WERI-Rb-1 (cell line): ENCODE measurements at regions not wholly inside any gene's neighbourhood (a gene's known extent, or its start where the extent isn't known, plus 50 kb on each side); places are given as distances from the start of the nearest gene placed in this dataset.
"Not testable (repeated sequence)": the region's sequence is repeated elsewhere in the genome, so short reads cannot be mapped to it uniquely, and the experiment has no call there.

Source experiments
- DNase-seq: peaks from one replicate; pipeline ENCODE4 v3.0.0-alpha.2; 2020
- H3K27ac ChIP-seq: fragments of 250-450 bp; sonication (Bioruptor Pico); 2 replicates; pipeline ENCODE4 v1.5.1; 2020; ENCODE audit warnings: mild to moderate bottlenecking, moderate library complexity
- H3K27me3 ChIP-seq: fragments of 250-450 bp; sonication (Bioruptor Pico); 2 replicates; pipeline ENCODE4 v1.5.1; 2021; ENCODE audit warnings: mild to moderate bottlenecking, low read depth, moderate library complexity; ENCODE audit not compliant: insufficient read depth, severe bottlenecking
- H3K36me3 ChIP-seq: fragments of 250-450 bp; sonication (Bioruptor Pico); 2 replicates; pipeline ENCODE4 v1.5.1; 2020; ENCODE audit warnings: mild to moderate bottlenecking, moderate library complexity
- H3K4me3 ChIP-seq: 2 replicates; pipeline ENCODE4 v1.5.1; 2011; ENCODE audit warnings: low read depth, mild to moderate bottlenecking, control low read depth, low read length
- H3K9me3 ChIP-seq: fragments of 250-450 bp; sonication (Bioruptor Pico); 2 replicates; pipeline ENCODE4 v1.5.1; 2021; ENCODE audit warnings: mild to moderate bottlenecking, moderate library complexity; ENCODE audit not compliant: severe bottlenecking
- TF ChIP-seq, protein P1 (sequence below): IDR thresholded peaks from 2 replicates; pipeline ENCODE4 v1.5.1; 2011; ENCODE audit warnings: low read depth, mild to moderate bottlenecking, control low read depth, inconsistent platforms, low read length

DNA sequence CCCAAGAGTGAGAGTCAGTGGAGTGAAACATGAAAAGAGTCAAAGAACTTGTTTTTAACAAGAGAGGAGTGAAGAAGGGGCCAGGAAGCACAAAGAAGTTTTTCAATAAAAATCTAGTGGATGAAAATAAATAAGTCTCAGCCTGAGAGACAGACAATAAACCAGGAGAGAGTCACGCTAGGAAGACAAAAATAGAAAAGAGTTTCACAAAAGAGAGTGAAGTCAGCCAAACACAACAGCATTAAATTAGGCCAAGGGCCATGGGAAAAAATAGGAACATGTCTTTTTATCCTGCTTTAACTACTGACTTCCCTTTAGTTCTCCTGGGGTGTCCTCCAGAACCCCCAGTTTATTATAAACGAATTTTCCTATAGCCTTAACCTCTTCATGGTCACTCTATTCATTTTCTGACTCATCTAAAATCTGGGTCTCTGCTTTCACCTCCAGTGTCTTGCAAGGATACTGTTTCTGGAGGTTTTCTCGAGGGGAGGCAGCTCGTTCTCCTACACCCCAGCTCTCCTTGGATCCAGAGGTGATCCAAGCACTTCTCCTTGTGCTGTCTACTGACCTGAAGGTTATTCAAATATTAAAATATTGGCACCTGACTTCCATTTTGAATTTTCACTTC, 571.5 kb upstream of the PPP2R3A start:
- no peak overlapping the region for H3K27ac ChIP-seq
- no peak for DNase-seq
- no peaks in the 10 kb centered on the region for H3K9me3 ChIP-seq
- H3K36me3 ChIP-seq, result no peaks in the 10 kb centered on the region
- no peak overlapping the region for H3K4me3 ChIP-seq
- TF ChIP-seq, protein P1, sequence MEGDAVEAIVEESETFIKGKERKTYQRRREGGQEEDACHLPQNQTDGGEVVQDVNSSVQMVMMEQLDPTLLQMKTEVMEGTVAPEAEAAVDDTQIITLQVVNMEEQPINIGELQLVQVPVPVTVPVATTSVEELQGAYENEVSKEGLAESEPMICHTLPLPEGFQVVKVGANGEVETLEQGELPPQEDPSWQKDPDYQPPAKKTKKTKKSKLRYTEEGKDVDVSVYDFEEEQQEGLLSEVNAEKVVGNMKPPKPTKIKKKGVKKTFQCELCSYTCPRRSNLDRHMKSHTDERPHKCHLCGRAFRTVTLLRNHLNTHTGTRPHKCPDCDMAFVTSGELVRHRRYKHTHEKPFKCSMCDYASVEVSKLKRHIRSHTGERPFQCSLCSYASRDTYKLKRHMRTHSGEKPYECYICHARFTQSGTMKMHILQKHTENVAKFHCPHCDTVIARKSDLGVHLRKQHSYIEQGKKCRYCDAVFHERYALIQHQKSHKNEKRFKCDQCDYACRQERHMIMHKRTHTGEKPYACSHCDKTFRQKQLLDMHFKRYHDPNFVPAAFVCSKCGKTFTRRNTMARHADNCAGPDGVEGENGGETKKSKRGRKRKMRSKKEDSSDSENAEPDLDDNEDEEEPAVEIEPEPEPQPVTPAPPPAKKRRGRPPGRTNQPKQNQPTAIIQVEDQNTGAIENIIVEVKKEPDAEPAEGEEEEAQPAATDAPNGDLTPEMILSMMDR, result no peak
- H3K27me3 ChIP-seq, result no peaks in the 10 kb centered on the region

- Histone ChIP-seq H3K9me3 (no peaks in the 10 kb centered on the region), H3K27me3 (no peaks in the 10 kb centered on the region), H3K36me3 (no peaks in the 10 kb centered on the region), H3K27ac (no peak overlapping the region), H3K4me3 (no peak overlapping the region)
- TF ChIP-seq, protein P1, result peak; percentile 16; the same call in 1 of the 2 replicates
- peak; percentile 7 for DNase-seq
Observed at GRCh38 chr3:135412475-135412874, 553.1 kb upstream of the PPP2R3A start.

DNA sequence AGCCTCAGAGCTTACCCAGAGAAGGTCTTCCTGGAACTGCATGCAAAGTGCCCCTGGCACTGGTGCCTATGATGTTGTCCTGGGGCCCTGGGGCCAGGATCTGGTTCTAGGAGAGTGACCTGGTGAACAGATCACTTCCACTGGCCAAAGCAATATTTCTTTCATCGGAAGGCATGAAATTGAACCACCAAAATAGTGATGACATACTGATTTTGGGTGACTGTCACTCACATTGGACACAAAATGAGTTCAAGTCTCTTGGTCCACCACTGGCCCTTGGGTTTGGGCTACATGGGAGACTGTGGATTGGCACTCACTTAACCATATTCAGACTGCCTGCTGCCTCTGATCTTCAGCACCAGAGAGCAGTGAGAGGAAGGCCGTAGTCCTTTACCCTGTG, 549.3 kb upstream of the PPP2R3A start:
- no peak overlapping the region for H3K27ac ChIP-seq
- no peaks in the 10 kb centered on the region for H3K27me3 ChIP-seq
- DNase-seq, result no peak
- H3K4me3 ChIP-seq, result no peak overlapping the region
- no peaks in the 10 kb centered on the region for H3K36me3 ChIP-seq
- H3K9me3 ChIP-seq, result no peaks in the 10 kb centered on the region
- TF ChIP-seq, protein P1, result no peak

- no peak for DNase-seq
- Histone ChIP-seq H3K27ac (no peak overlapping the region), H3K4me3 (no peak overlapping the region), H3K36me3 (no peaks in the 10 kb centered on the region), H3K9me3 (no peaks in the 10 kb centered on the region), H3K27me3 (no peaks in the 10 kb centered on the region)
- TF ChIP-seq, protein P1, result no peak
Observed at GRCh38 chr3:135419155-135419554, 546.4 kb upstream of the PPP2R3A start.

GRCh38 chr3:135426508-135426907, 539.0 kb upstream of the PPP2R3A start:
- no peak overlapping the region for H3K4me3 ChIP-seq
- H3K27ac ChIP-seq, result no peak overlapping the region
- H3K9me3 ChIP-seq, result no peaks in the 10 kb centered on the region
- TF ChIP-seq, protein P1, result no peak
- DNase-seq, result no peak
- H3K27me3 ChIP-seq, result no peaks in the 10 kb centered on the region
- H3K36me3 ChIP-seq, result no peaks in the 10 kb centered on the region

DNA sequence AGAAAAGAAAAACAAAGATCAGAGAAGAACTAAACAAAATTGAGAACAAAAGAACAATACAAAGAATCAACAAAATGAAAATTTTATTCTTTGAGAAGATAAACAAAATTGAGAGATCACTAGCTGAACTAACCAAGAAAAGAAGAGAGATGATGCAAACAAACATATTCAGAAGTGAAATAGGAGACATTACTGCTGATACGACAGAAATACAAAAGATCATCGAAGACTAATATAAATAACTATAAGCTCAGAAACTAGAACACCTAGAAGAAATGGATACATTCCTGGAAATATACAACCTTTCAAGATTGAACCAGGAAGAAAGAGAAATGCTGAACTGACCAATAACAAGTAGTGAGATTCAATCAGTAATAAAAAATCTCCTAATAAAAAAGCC, 533.1 kb upstream of the PPP2R3A start:
- H3K27me3 ChIP-seq, result no peaks in the 10 kb centered on the region
- no peak overlapping the region for H3K27ac ChIP-seq
- DNase-seq, result no peak
- TF ChIP-seq, protein P1, result no peak
- H3K4me3 ChIP-seq, result no peak overlapping the region
- H3K36me3 ChIP-seq, result no peaks in the 10 kb centered on the region
- no peaks in the 10 kb centered on the region for H3K9me3 ChIP-seq

GRCh38 chr3:135438889-135439597, 526.5 kb upstream of the PPP2R3A start:
- not testable (repeated sequence) for H3K9me3 ChIP-seq, H3K27me3 ChIP-seq, DNase-seq, H3K36me3 ChIP-seq
- peak overlapping the region; percentile 65 for H3K27ac ChIP-seq
- H3K4me3 ChIP-seq, result peak overlapping the region; percentile 35

GRCh38 chr3:135439632-135440031, 525.9 kb upstream of the PPP2R3A start:
- Histone ChIP-seq H3K4me3 (peak overlapping the region; percentile 35), H3K27ac (peak overlapping the region; percentile 65)
- H3K9me3 ChIP-seq, H3K27me3 ChIP-seq, H3K36me3 ChIP-seq: not testable (repeated sequence)
- peak; percentile 23 for DNase-seq
